IMR-90 (cell line): ENCODE measurements at regions not wholly inside any gene's neighbourhood (a gene's known extent, or its start where the extent isn't known, plus 50 kb on each side); places are given as distances from the start of the nearest gene placed in this dataset.

ENCODE experiments used
- ATAC-seq: fragments of 200-7000 bp; cut with Tn5 transposase; 2 replicates; pipeline ENCODE4 v1.9.1; 2020; ENCODE audit warnings: low read depth, mild to moderate bottlenecking, moderate library complexity
- BruUV-seq: library from RNA; stranded (reverse); fragments of 400-500 nt; replicated peaks from 2 replicates; lab custom pipeline; 2021; lab: Mats Ljungman, UMichigan
- CTCF ChIA-PET: fragments of 300-600 bp; formaldehyde crosslinking; extraction: SDS; loops from one replicate; lab custom pipeline; 2021; ENCODE audit warnings: antibody characterized with exemption; lab: Yijun Ruan, JAX
- POLR2A ChIA-PET: fragments of 300-600 bp; sonication (Branson Sonifier 250); formaldehyde crosslinking; loops from one replicate; lab custom pipeline; 2022; ENCODE audit warnings: antibody characterized with exemption; ENCODE audit not compliant: unreplicated experiment; lab: Charles Lee
- DNase-seq: peaks from one replicate; pipeline ENCODE4 v3.0.0; 2013
- H2AFZ ChIP-seq: replicated peaks from 2 replicates; pipeline ENCODE3; 2013; ENCODE audit warnings: low read length, mild to moderate bottlenecking; ENCODE audit not compliant: poor library complexity
- H2AK5ac ChIP-seq: 2 replicates; pipeline ENCODE4 v1.6.1; 2013; ENCODE audit warnings: low read depth, low read length, inconsistent platforms
- H2AK9ac ChIP-seq: replicated peaks from 2 replicates; pipeline ENCODE3; 2013; ENCODE audit warnings: mild to moderate bottlenecking, low read depth, low read length, moderate library complexity; ENCODE audit not compliant: poor library complexity
- H2BK120ac ChIP-seq: 2 replicates; pipeline ENCODE4 v1.6.1; 2013; ENCODE audit warnings: low read depth, low read length, inconsistent platforms
- H2BK15ac ChIP-seq: 3 replicates; pipeline ENCODE4 v1.6.1; 2013; ENCODE audit warnings: low read depth, low read length, inconsistent platforms
- H2BK20ac ChIP-seq: 2 replicates; pipeline ENCODE4 v1.6.1; 2013; ENCODE audit warnings: low read depth, mild to moderate bottlenecking, inconsistent platforms, low read length, moderate library complexity
- H2BK5ac ChIP-seq: 2 replicates; pipeline ENCODE4 v1.6.1; 2013; ENCODE audit warnings: mild to moderate bottlenecking, low read depth, low read length, inconsistent platforms; ENCODE audit not compliant: poor library complexity, severe bottlenecking
- H3K14ac ChIP-seq: replicated peaks from 2 replicates; pipeline ENCODE4 v1.6.1; 2013; ENCODE audit warnings: low read depth, low read length, inconsistent platforms
- H3K18ac ChIP-seq: 2 replicates; pipeline ENCODE4 v1.6.1; 2013; ENCODE audit warnings: low read depth, low read length, control low read depth
- H3K23ac ChIP-seq: 2 replicates; pipeline ENCODE4 v1.6.1; 2013; ENCODE audit warnings: low read depth, low read length, inconsistent platforms
- H3K27ac ChIP-seq: 2 replicates; pipeline ENCODE4 v1.5.1; 2013; ENCODE audit warnings: mild to moderate bottlenecking, control low read depth, low read length; ENCODE audit not compliant: insufficient read depth
- H3K27me3 ChIP-seq: 2 replicates; pipeline ENCODE4 v1.6.1; 2013; ENCODE audit warnings: low read length; ENCODE audit not compliant: control insufficient read depth, insufficient read depth
- H3K36me3 ChIP-seq: 2 replicates; pipeline ENCODE4 v1.6.1; 2013; ENCODE audit warnings: low read length, mixed read lengths; ENCODE audit not compliant: control insufficient read depth, insufficient read depth
- H3K4ac ChIP-seq: 2 replicates; pipeline ENCODE4 v1.6.1; 2013; ENCODE audit warnings: low read depth, low read length, inconsistent platforms
- H3K4me1 ChIP-seq: 2 replicates; pipeline ENCODE4 v1.6.1; 2013; ENCODE audit warnings: low read length, mixed read lengths; ENCODE audit not compliant: control insufficient read depth, insufficient read depth
- H3K4me2 ChIP-seq: 2 replicates; pipeline ENCODE4 v1.6.1; 2013; ENCODE audit warnings: low read depth, mild to moderate bottlenecking, control low read depth, low read length, moderate library complexity
- H3K4me3 ChIP-seq: 2 replicates; pipeline ENCODE4 v1.5.1; 2013; ENCODE audit warnings: low read depth, mild to moderate bottlenecking, control low read depth, low read length, moderate library complexity; ENCODE audit not compliant: insufficient read depth
- H3K56ac ChIP-seq: 2 replicates; pipeline ENCODE4 v1.6.1; 2013; ENCODE audit warnings: low read length, inconsistent platforms; ENCODE audit not compliant: insufficient read depth; ENCODE audit errors: extremely low read depth
- H3K79me1 ChIP-seq, 2 experiments: 2 replicates each; pipeline ENCODE4 v1.6.1; 2013; ENCODE audit warnings: low read length in 2 of 2, inconsistent platforms in 1 of 2, low read depth in 1 of 2
- H3K9ac ChIP-seq: 2 replicates; pipeline ENCODE4 v1.6.1; 2013; ENCODE audit warnings: low read depth, low read length, control low read depth
- H3K9me1 ChIP-seq: 2 replicates; pipeline ENCODE4 v1.6.1; 2013; ENCODE audit warnings: low read length, inconsistent platforms; ENCODE audit not compliant: insufficient read depth
- H3K9me3 ChIP-seq: 2 replicates; pipeline ENCODE4 v1.6.1; 2013; ENCODE audit warnings: low read length; ENCODE audit not compliant: control insufficient read depth, insufficient read depth
- H4K20me1 ChIP-seq: 2 replicates; pipeline ENCODE4 v1.6.1; 2013; ENCODE audit warnings: low read length, inconsistent platforms; ENCODE audit not compliant: insufficient read depth
- H4K5ac ChIP-seq: 2 replicates; pipeline ENCODE4 v1.6.1; 2013; ENCODE audit warnings: mild to moderate bottlenecking, low read depth, low read length, control low read depth
- H4K8ac ChIP-seq, 2 experiments: 2 replicates each; pipeline ENCODE4 v1.6.1; 2013; ENCODE audit warnings: low read depth in 2 of 2, low read length in 2 of 2, control low read depth in 1 of 2, inconsistent platforms in 1 of 2
- H4K91ac ChIP-seq: 2 replicates; pipeline ENCODE4 v1.6.1; 2013; ENCODE audit warnings: low read depth, low read length, inconsistent platforms; ENCODE audit not compliant: insufficient read depth
- BHLHE40 ChIP-seq: fragments of 150-350 bp; IDR thresholded peaks from 2 replicates; pipeline ENCODE4 v1.6.1; 2016; ENCODE audit warnings: mild to moderate bottlenecking, low read depth, low read length
- CEBPB ChIP-seq: IDR thresholded peaks from 2 replicates; pipeline ENCODE4 v1.6.1; 2012; ENCODE audit warnings: low read depth, low read length, improper control_type of control experiment
- CHD1 ChIP-seq: IDR thresholded peaks from 2 replicates; pipeline ENCODE4 v1.6.1; 2012; ENCODE audit warnings: low read depth, low read length, improper control_type of control experiment
- CTCF ChIP-seq: conservative IDR thresholded peaks from 2 replicates; pipeline ENCODE4 v1.5.1; 2012; ENCODE audit warnings: mild to moderate bottlenecking, low read depth, low read length, improper control_type of control experiment
- ELK1 ChIP-seq: fragments of 150-350 bp; IDR thresholded peaks from 2 replicates; pipeline ENCODE4 v1.6.1; 2016; ENCODE audit warnings: low read depth, mild to moderate bottlenecking, low read length, moderate library complexity, borderline replicate concordance
- FOS ChIP-seq: fragments of 150-350 bp; IDR thresholded peaks from 2 replicates; pipeline ENCODE4 v1.6.1; 2016; ENCODE audit warnings: low read depth, low read length
- MAFK ChIP-seq: IDR thresholded peaks from 2 replicates; pipeline ENCODE4 v1.6.1; 2012; ENCODE audit warnings: low read depth, low read length, improper control_type of control experiment
- MAZ ChIP-seq: IDR thresholded peaks from 2 replicates; pipeline ENCODE4 v1.6.1; 2012; ENCODE audit warnings: low read depth, mild to moderate bottlenecking, low read length, improper control_type of control experiment, moderate library complexity, borderline replicate concordance
- MXI1 ChIP-seq: IDR thresholded peaks from 2 replicates; pipeline ENCODE4 v1.6.1; 2012; ENCODE audit warnings: low read depth, mild to moderate bottlenecking, low read length, moderate library complexity, borderline replicate concordance
- NFE2L2 ChIP-seq: fragments of 150-350 bp; IDR thresholded peaks from 2 replicates; pipeline ENCODE4 v1.6.1; 2016; ENCODE audit warnings: low read depth, mild to moderate bottlenecking, low read length
- POLR2A ChIP-seq: IDR thresholded peaks from 2 replicates; pipeline ENCODE4 v1.6.1; 2012; ENCODE audit warnings: mild to moderate bottlenecking, low read depth, low read length
- RAD21 ChIP-seq: IDR thresholded peaks from 2 replicates; pipeline ENCODE4 v1.6.1; 2012; ENCODE audit warnings: low read length, improper control_type of control experiment
- RCOR1 ChIP-seq: IDR thresholded peaks from 2 replicates; pipeline ENCODE4 v1.6.1; 2012; ENCODE audit warnings: mild to moderate bottlenecking, low read length, improper control_type of control experiment; ENCODE audit not compliant: insufficient replicate concordance
- RFX5 ChIP-seq: IDR thresholded peaks from 2 replicates; pipeline ENCODE4 v1.8.0; 2012; ENCODE audit warnings: low read depth, mild to moderate bottlenecking, low read length, moderate library complexity
- SMC3 ChIP-seq: fragments of 150-350 bp; IDR thresholded peaks from 2 replicates; pipeline ENCODE4 v1.6.1; 2016; ENCODE audit warnings: low read depth, mild to moderate bottlenecking, antibody characterized with exemption, low read length, moderate library complexity
- USF2 ChIP-seq: fragments of 150-350 bp; IDR thresholded peaks from 2 replicates; pipeline ENCODE4 v1.6.1; 2017; ENCODE audit warnings: mild to moderate bottlenecking, antibody characterized with exemption, low read length, low read depth
- dilution Hi-C: fragments of 300-500 bp; cut with HindIII; formaldehyde crosslinking; loops from one replicate; pipeline ENCODE4 v1.14.3; 2018; ENCODE audit warnings: low sequenced_read_pairs; ENCODE audit not compliant: unreplicated experiment
- in situ Hi-C: fragments of 300-500 bp; cut with MboI; formaldehyde crosslinking; loops from 3 replicates; pipeline ENCODE4 v1.14.3; 2019; ENCODE audit warnings: low sequenced_read_pairs, inconsistent platforms, mixed read lengths
- intact Hi-C: fragments of 100-400 bp; cut with micrococcal nuclease; formaldehyde crosslinking; loops from 2 replicates; pipeline ENCODE4 v1.10.0; 2022

GRCh38 chr11:23473782-23474181, 613.5 kb upstream of the CCDC179 start:
- H4K8ac ChIP-seq: no peak overlapping the region
- ATAC-seq (no peak), DNase-seq (no peak)
- dilution Hi-C loops: no loop called here
- no peaks in the 10 kb centered on the region for H3K36me3 ChIP-seq
- H3K4me3 ChIP-seq: no peak overlapping the region
- no peak overlapping the region for H2BK5ac ChIP-seq
- no peak overlapping the region for H3K4me2 ChIP-seq
- no peaks in the 10 kb centered on the region for H3K9me1 ChIP-seq
- in situ Hi-C loops: no loop called here
- H4K20me1 ChIP-seq: no peaks in the 10 kb centered on the region
- no peak overlapping the region for H2BK15ac ChIP-seq
- H3K4ac ChIP-seq: no peak overlapping the region
- intact Hi-C loops: no loop called here
- no peaks in the 10 kb centered on the region for H3K79me1 ChIP-seq
- H4K91ac ChIP-seq: no peak overlapping the region
- H2BK20ac ChIP-seq: no peak overlapping the region
- H2AFZ ChIP-seq: no peak overlapping the region
- no peak overlapping the region for H2BK120ac ChIP-seq
- TF ChIP-seq POLR2A: no peak
- no peak for TF ChIP-seq CEBPB
- no peak for TF ChIP-seq USF2
- no peak for TF ChIP-seq ELK1
- no peak for TF ChIP-seq MAFK
- no peak for TF ChIP-seq MXI1
- TF ChIP-seq FOS: no peak
- TF ChIP-seq CTCF: no peak
- TF ChIP-seq BHLHE40: no peak
- no peak for TF ChIP-seq RCOR1
- TF ChIP-seq SMC3: no peak
- no peak for TF ChIP-seq NFE2L2
- TF ChIP-seq CHD1: no peak
- no peak for TF ChIP-seq RFX5
- no peak for TF ChIP-seq MAZ
- no peak for TF ChIP-seq RAD21
- H3K4me1 ChIP-seq: no peaks in the 10 kb centered on the region
- POLR2A ChIA-PET: no interaction called here
- no peak overlapping the region for H2AK5ac ChIP-seq
- CTCF ChIA-PET: no interaction called here
- H3K9me3 ChIP-seq: no peaks in the 10 kb centered on the region
- H4K5ac ChIP-seq: no peak overlapping the region
- BruUV-seq: no TSS peak
- H3K14ac ChIP-seq: no peak overlapping the region
- H2AK9ac ChIP-seq: no peak overlapping the region
- H3K27me3 ChIP-seq: no peaks in the 10 kb centered on the region
- H3K18ac ChIP-seq: no peak overlapping the region
- H3K56ac ChIP-seq: no peak overlapping the region
- H3K27ac ChIP-seq: no peak overlapping the region
- no peak overlapping the region for H3K9ac ChIP-seq
- no peak overlapping the region for H3K23ac ChIP-seq
